ENCODE measurements at regions not wholly inside any gene's neighbourhood (a gene's known extent, or its start where the extent isn't known, plus 50 kb on each side); places are given as distances from the start of the nearest gene placed in this dataset.
A peak's percentile ranks its signal among the peaks of the same experiment; 100 is the strongest.

- no peak overlapping the region for H3K4me3 ChIP-seq (replicated peaks in 1 of 3; ENCODE audit: insufficient read depth in 1 of 3, low read depth in 1 of 3, low read length in 3 of 3)
- H3K27me3 ChIP-seq (ENCODE audit: control insufficient read depth in 2 of 2, insufficient read depth in 2 of 2, low read length in 2 of 2) = peaks cover 0 to 2% of the 10 kb centered on the region in 2 experiments
- no peak overlapping the region for H3K4me2 ChIP-seq (ENCODE audit: insufficient read depth, low read length)
- H3K9ac ChIP-seq (replicated peaks; ENCODE audit: extremely low read depth, insufficient read depth, low read length) = no peak overlapping the region
- DNase-seq (ENCODE audit: low read depth, low spot score) (peak; percentile 56), FAIRE-seq (no peak)
- dilution Hi-C loops (cut with MboI; ENCODE audit: extremely low pct_ligation_motif_present, low sequenced_read_pairs) = no loop called here
- no peaks in the 10 kb centered on the region for H3K79me2 ChIP-seq (ENCODE audit: control insufficient read depth, insufficient read depth, low read length)
- H3K36me3 ChIP-seq (ENCODE audit: control insufficient read depth in 2 of 2, extremely low read depth in 1 of 2, insufficient read depth in 2 of 2, low read length in 2 of 2) = no peaks in the 10 kb centered on the region
- no peaks in the 10 kb centered on the region for H4K20me1 ChIP-seq (replicated peaks; ENCODE audit: control insufficient read depth, extremely low read depth, insufficient read depth, low read length)
- H2AFZ ChIP-seq (ENCODE audit: low read depth, low read length) = no peak overlapping the region
- H3K4me1 ChIP-seq (ENCODE audit: control insufficient read depth, extremely low read depth, insufficient read depth, low read length) = no peaks in the 10 kb centered on the region
- intact Hi-C loops (cut with micrococcal nuclease) = no loop called here
- CTCF ChIA-PET = no interaction called here
- no peaks in the 10 kb centered on the region for H3K9me3 ChIP-seq (replicated peaks; ENCODE audit: control insufficient read depth, insufficient read depth, low read length)
- no peaks in the 10 kb centered on the region for H3K9me1 ChIP-seq (replicated peaks; ENCODE audit: control insufficient read depth, extremely low read depth, insufficient read depth, low read length)
- BruUV-seq (replicated peaks) = no TSS peak
- POLR2A ChIA-PET = no interaction called here
- no peak overlapping the region for H3K27ac ChIP-seq (ENCODE audit: insufficient read depth, low read depth, low read length)
- TF ChIP-seq FOS (IDR thresholded peaks at IDR 0.05; ENCODE audit: borderline replicate concordance, insufficient read depth, low read length) (peak; percentile 39), CTCF (IDR thresholded peaks at IDR 0.05; ENCODE audit: extremely low read depth in 1 of 2, insufficient read depth in 1 of 2, low read depth in 1 of 2, low read length in 2 of 2) (no peak), JUN (IDR thresholded peaks at IDR 0.05; ENCODE audit: borderline replicate concordance, insufficient read depth, insufficient read length, low read depth) (no peak), POLR2AphosphoS5 (IDR thresholded peaks at IDR 0.05; ENCODE audit: insufficient read depth, low read depth, low read length) (no peak), GATA2 (IDR thresholded peaks at IDR 0.05; ENCODE audit: insufficient read depth, insufficient read length, low read depth, low read length) (peak; percentile 38), MYC (IDR thresholded peaks at IDR 0.05; ENCODE audit: low read depth, low read length) (no peak), POLR2A (IDR thresholded peaks at IDR 0.05; ENCODE audit: low read depth, low read length) (no peak)
- TF ChIP-seq, protein P1, sequence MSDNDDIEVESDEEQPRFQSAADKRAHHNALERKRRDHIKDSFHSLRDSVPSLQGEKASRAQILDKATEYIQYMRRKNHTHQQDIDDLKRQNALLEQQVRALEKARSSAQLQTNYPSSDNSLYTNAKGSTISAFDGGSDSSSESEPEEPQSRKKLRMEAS (IDR thresholded peaks at IDR 0.05; ENCODE audit: insufficient read depth, insufficient read length) = no peak
Measured at GRCh38 chr10:10589540-10590303, 427.9 kb upstream of the CELF2 start.

Data from endothelial cell of umbilical vein (primary cell).